ENCODE measurements at regions not wholly inside any gene's neighbourhood (a gene's known extent, or its start where the extent isn't known, plus 50 kb on each side); places are given as distances from the start of the nearest gene placed in this dataset.

DNA sequence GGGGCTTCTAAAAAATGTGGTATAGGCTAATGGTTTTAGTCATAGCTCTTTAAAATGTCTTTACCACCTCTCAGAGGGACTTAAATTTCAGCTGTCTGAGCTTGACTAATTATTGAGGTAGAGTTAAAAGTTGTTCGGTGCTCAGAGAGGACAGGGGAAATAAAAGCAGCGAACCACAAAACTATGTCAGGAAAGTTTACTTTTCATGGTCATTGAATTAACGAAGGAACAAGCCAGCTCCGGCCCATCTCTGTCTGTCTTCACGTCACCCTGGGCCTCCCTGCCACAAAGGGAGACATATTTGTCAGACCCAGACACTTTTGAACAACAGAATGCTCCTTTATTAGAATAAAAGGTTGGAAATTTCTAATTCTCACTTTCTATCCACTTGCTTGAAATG is 98.8 kb upstream of the EFNA5 start:
- TF ChIP-seq EZH2 (IDR thresholded peaks at IDR 0.05; ENCODE audit: insufficient read depth, poor library complexity, severe bottlenecking) (no peak), EZH2phosphoT487 (IDR thresholded peaks at IDR 0.05; ENCODE audit: insufficient read depth, low read depth) (no peak)

Measured in GM23248 (cell line).